Keratinocyte (primary cell): ENCODE measurements at regions not wholly inside any gene's neighbourhood (a gene's known extent, or its start where the extent isn't known, plus 50 kb on each side); places are given as distances from the start of the nearest gene placed in this dataset.

Experiments used
- DNase-seq: peaks from one replicate; pipeline ENCODE4 v3.0.0-alpha.2; 2011; ENCODE audit warnings: low read depth, missing footprints, low spot score
- FAIRE-seq: peaks from 2 replicates; lab custom pipeline; 2011; peaks lifted over from hg19 to GRCh38; lab: Jason Lieb, UNC
- H2AFZ ChIP-seq: 2 replicates; pipeline ENCODE4 v1.6.0; 2012; ENCODE audit warnings: low read length, control low read depth, inconsistent platforms; ENCODE audit not compliant: control insufficient read depth
- H3K27ac ChIP-seq: 2 replicates; pipeline ENCODE4 v1.5.1; 2011; ENCODE audit warnings: low read length; ENCODE audit not compliant: control insufficient read depth, insufficient read depth
- H3K27me3 ChIP-seq: 3 replicates; pipeline ENCODE4 v1.6.0; 2011; ENCODE audit warnings: low read length; ENCODE audit not compliant: control insufficient read depth, insufficient read depth; ENCODE audit errors: extremely low read depth
- H3K36me3 ChIP-seq, 2 experiments: 2 replicates in 1 of 2; 3 replicates in 1 of 2; pipeline ENCODE4 v1.5.1; 2011; ENCODE audit warnings: low read length in 2 of 2, mild to moderate bottlenecking in 1 of 2; ENCODE audit not compliant: control insufficient read depth in 2 of 2, insufficient read depth in 2 of 2; ENCODE audit errors: extremely low read depth in 1 of 2
- H3K4me1 ChIP-seq: 3 replicates; pipeline ENCODE4 v1.5.1; 2011; ENCODE audit warnings: low read length; ENCODE audit not compliant: control insufficient read depth, insufficient read depth; ENCODE audit errors: extremely low read depth
- H3K4me2 ChIP-seq: 3 replicates; pipeline ENCODE4 v1.6.0; 2011; ENCODE audit warnings: low read depth, low read length; ENCODE audit not compliant: control insufficient read depth, insufficient read depth; ENCODE audit errors: extremely low read depth
- H3K4me3 ChIP-seq, 3 experiments: fragments of 200-600 bp in 1 of 3; sonication (generic) in 1 of 3; 2 replicates in 2 of 3; 3 replicates in 1 of 3; pipeline ENCODE4 v1.5.1; 2011 to 2016; ENCODE audit warnings: low read length in 3 of 3, mild to moderate bottlenecking in 3 of 3, control low read depth in 2 of 3, inconsistent platforms in 1 of 3, low read depth in 1 of 3, mixed read lengths in 1 of 3, mixed run types in 1 of 3, moderate library complexity in 1 of 3; ENCODE audit not compliant: control insufficient read depth in 2 of 3, insufficient read depth in 2 of 3; ENCODE audit errors: extremely low read depth in 1 of 3
- H3K79me2 ChIP-seq: 2 replicates; pipeline ENCODE4 v1.6.0; 2012; ENCODE audit warnings: low read length; ENCODE audit not compliant: control insufficient read depth, insufficient read depth
- H3K9ac ChIP-seq: 3 replicates; pipeline ENCODE4 v1.6.0; 2011; ENCODE audit warnings: low read length; ENCODE audit not compliant: control insufficient read depth, insufficient read depth; ENCODE audit errors: extremely low read depth
- H3K9me1 ChIP-seq: 3 replicates; pipeline ENCODE4 v1.6.0; 2011; ENCODE audit warnings: low read length; ENCODE audit not compliant: control insufficient read depth, insufficient read depth; ENCODE audit errors: extremely low read depth
- H3K9me3 ChIP-seq: 2 replicates; pipeline ENCODE4 v1.5.1; 2012; ENCODE audit warnings: low read depth, low read length; ENCODE audit not compliant: control insufficient read depth
- H4K20me1 ChIP-seq: 3 replicates; pipeline ENCODE4 v1.6.0; 2011; ENCODE audit warnings: low read length; ENCODE audit not compliant: control insufficient read depth, insufficient read depth; ENCODE audit errors: extremely low read depth
- EZH2 ChIP-seq: IDR thresholded peaks from one replicate; pipeline ENCODE4 v1.6.1; 2012; ENCODE audit warnings: inconsistent platforms, mild to moderate bottlenecking, low read length, moderate library complexity
- dilution Hi-C: fragments of 300-500 bp; cut with MboI; formaldehyde crosslinking; loops from one replicate; pipeline ENCODE4 v1.7.0; 2020; ENCODE audit warnings: low sequenced_read_pairs; ENCODE audit not compliant: extremely low pct_ligation_motif_present
- TF ChIP-seq, protein P1 (sequence below), 3 experiments: IDR thresholded peaks in 1 of 3; conservative IDR thresholded peaks in 1 of 3; optimal IDR thresholded peaks in 1 of 3; 2 replicates in 2 of 3; 3 replicates in 1 of 3; pipeline versions ENCODE3 to v1.5.1; 2011; ENCODE audit warnings: low read length in 3 of 3, mild to moderate bottlenecking in 3 of 3, moderate library complexity in 2 of 3, control low read depth in 1 of 3, inconsistent platforms in 1 of 3; ENCODE audit not compliant: insufficient read depth in 2 of 3; ENCODE audit errors: extremely low read depth in 1 of 3

DNA sequence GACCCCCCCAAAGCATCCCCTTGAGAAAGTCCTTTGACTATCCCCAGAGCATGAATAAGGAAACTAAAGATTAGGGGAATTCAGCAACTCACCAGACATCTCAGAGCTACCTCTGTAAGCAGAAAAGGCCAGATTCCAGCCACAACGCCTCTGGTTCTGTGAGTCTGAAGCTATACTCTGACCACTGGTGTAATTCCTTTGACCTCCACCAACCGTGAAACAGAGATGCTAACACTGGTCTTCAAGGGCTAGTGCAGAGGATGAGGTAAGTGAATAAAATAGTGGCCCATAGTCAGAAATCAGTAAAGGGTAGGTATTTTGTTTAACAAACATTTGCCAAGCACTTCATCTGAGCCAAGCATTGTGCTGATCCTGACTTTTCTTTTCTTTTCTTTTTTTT is 353.4 kb downstream of the NPIPA8 start:
- Histone ChIP-seq H3K27ac (no peak overlapping the region), H3K36me3 (no peaks in the 10 kb centered on the region), H3K27me3 (no peaks in the 10 kb centered on the region), H2AFZ (no peak overlapping the region), H3K9me1 (no peaks in the 10 kb centered on the region), H3K79me2 (no peaks in the 10 kb centered on the region), H3K4me3 (no peak overlapping the region), H4K20me1 (no peaks in the 10 kb centered on the region), H3K9me3 (no peaks in the 10 kb centered on the region), H3K9ac (no peak overlapping the region), H3K4me2 (no peak overlapping the region), H3K4me1 (no peaks in the 10 kb centered on the region)
- DNase-seq (no peak), FAIRE-seq (no peak)
- TF ChIP-seq, protein P1, sequence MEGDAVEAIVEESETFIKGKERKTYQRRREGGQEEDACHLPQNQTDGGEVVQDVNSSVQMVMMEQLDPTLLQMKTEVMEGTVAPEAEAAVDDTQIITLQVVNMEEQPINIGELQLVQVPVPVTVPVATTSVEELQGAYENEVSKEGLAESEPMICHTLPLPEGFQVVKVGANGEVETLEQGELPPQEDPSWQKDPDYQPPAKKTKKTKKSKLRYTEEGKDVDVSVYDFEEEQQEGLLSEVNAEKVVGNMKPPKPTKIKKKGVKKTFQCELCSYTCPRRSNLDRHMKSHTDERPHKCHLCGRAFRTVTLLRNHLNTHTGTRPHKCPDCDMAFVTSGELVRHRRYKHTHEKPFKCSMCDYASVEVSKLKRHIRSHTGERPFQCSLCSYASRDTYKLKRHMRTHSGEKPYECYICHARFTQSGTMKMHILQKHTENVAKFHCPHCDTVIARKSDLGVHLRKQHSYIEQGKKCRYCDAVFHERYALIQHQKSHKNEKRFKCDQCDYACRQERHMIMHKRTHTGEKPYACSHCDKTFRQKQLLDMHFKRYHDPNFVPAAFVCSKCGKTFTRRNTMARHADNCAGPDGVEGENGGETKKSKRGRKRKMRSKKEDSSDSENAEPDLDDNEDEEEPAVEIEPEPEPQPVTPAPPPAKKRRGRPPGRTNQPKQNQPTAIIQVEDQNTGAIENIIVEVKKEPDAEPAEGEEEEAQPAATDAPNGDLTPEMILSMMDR (optimal IDR thresholded peaks at IDR 0.05 in 1 of 3, IDR thresholded peaks at IDR 0.05 in 1 of 3, conservative IDR thresholded peaks at IDR 0.05 in 1 of 3; ENCODE audit: extremely low read depth in 1 of 3, insufficient read depth in 2 of 3, low read length in 3 of 3): no peak
- TF ChIP-seq EZH2: no peak
- dilution Hi-C loops: no loop called here

DNA sequence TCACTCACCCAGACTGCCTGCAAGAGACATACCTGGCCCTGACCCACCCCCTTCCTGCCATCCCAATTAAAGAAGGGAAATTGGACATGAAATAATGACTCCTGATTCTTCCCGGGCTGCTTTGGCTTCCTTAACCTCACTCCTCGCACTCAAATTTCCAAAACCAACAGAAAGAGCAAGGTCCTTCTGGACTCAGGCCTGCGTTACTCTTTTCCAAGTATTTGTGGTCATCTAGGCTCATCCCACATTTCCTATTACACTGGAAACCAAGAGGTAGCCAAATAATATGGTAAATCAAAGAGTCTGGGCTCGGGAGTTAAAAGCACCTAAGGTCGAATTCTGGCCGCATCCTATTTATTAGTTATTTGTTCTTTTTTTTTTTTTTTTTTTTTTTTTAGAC is 359.3 kb downstream of the NPIPA8 start:
- DNase-seq (no peak), FAIRE-seq (no peak)
- Histone ChIP-seq H3K9ac (no peak overlapping the region), H3K4me3 (no peak overlapping the region), H3K79me2 (no peaks in the 10 kb centered on the region), H3K27me3 (no peaks in the 10 kb centered on the region), H3K4me2 (no peak overlapping the region), H3K9me1 (no peaks in the 10 kb centered on the region), H3K27ac (no peak overlapping the region), H3K36me3 (no peaks in the 10 kb centered on the region), H4K20me1 (no peaks in the 10 kb centered on the region), H3K4me1 (no peaks in the 10 kb centered on the region), H2AFZ (no peak overlapping the region), H3K9me3 (no peaks in the 10 kb centered on the region)
- TF ChIP-seq, protein P1 (optimal IDR thresholded peaks at IDR 0.05 in 1 of 3, IDR thresholded peaks at IDR 0.05 in 1 of 3, conservative IDR thresholded peaks at IDR 0.05 in 1 of 3; ENCODE audit: extremely low read depth in 1 of 3, insufficient read depth in 2 of 3, low read length in 3 of 3): no peak
- dilution Hi-C loops: no loop called here
